ENCODE measurements at regions not wholly inside any gene's neighbourhood (a gene's known extent, or its start where the extent isn't known, plus 50 kb on each side); places are given as distances from the start of the nearest gene placed in this dataset.

DNA sequence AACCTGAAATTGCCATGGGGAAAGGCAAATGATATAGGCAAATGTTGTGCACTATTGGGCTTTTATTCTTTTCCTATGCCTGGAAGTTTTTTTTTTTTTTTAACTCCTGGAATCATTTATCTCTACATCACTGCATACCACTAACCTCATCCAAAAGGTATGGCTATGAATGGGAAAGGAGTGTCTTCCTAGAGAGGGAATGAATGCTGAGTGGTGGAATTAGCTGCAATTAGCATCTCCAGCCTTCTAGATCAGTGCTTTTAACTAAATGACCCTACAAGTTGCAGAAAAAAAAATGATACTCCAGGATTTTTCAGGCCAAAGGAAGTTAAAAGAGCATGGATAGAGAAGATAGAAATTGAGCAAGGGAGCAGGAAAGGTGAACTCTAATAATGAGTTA is 429.8 kb upstream of the PDZRN3 start:
- no peak for TF ChIP-seq POLR2A (IDR thresholded peaks at IDR 0.05)
- TF ChIP-seq POLR2AphosphoS5 (IDR thresholded peaks at IDR 0.05): no peak
- TF ChIP-seq, protein P1, sequence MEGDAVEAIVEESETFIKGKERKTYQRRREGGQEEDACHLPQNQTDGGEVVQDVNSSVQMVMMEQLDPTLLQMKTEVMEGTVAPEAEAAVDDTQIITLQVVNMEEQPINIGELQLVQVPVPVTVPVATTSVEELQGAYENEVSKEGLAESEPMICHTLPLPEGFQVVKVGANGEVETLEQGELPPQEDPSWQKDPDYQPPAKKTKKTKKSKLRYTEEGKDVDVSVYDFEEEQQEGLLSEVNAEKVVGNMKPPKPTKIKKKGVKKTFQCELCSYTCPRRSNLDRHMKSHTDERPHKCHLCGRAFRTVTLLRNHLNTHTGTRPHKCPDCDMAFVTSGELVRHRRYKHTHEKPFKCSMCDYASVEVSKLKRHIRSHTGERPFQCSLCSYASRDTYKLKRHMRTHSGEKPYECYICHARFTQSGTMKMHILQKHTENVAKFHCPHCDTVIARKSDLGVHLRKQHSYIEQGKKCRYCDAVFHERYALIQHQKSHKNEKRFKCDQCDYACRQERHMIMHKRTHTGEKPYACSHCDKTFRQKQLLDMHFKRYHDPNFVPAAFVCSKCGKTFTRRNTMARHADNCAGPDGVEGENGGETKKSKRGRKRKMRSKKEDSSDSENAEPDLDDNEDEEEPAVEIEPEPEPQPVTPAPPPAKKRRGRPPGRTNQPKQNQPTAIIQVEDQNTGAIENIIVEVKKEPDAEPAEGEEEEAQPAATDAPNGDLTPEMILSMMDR (IDR thresholded peaks at IDR 0.05): no peak
- TF ChIP-seq EP300 (IDR thresholded peaks at IDR 0.05): no peak
- Histone ChIP-seq H3K27me3 (no peaks in the 10 kb centered on the region), H3K27ac (no peak overlapping the region), H3K4me3 (no peak overlapping the region), H3K9me3 (no peaks in the 10 kb centered on the region), H3K36me3 (no peaks in the 10 kb centered on the region), H3K4me1 (no peaks in the 10 kb centered on the region)
- no peak for ATAC-seq (ENCODE audit: low FRiP score in 2 of 2)
- DNase-seq: no peak

GRCh38 chr3:74053970-74054516 is 429.3 kb upstream of the PDZRN3 start:
- H3K36me3 ChIP-seq: no peaks in the 10 kb centered on the region
- no peak overlapping the region for H3K27ac ChIP-seq
- no peak overlapping the region for H3K4me3 ChIP-seq
- no peaks in the 10 kb centered on the region for H3K4me1 ChIP-seq
- ATAC-seq (ENCODE audit: low FRiP score in 2 of 2): no peak
- no peak for TF ChIP-seq POLR2AphosphoS5 (IDR thresholded peaks at IDR 0.05)
- no peak for TF ChIP-seq POLR2A (IDR thresholded peaks at IDR 0.05)
- TF ChIP-seq, protein P1 (IDR thresholded peaks at IDR 0.05): no peak
- TF ChIP-seq EP300 (IDR thresholded peaks at IDR 0.05): no peak
- no peaks in the 10 kb centered on the region for H3K27me3 ChIP-seq
- DNase-seq: no peak
- H3K9me3 ChIP-seq: no peaks in the 10 kb centered on the region

GRCh38 chr3:74049444-74049843 is 424.7 kb upstream of the PDZRN3 start:
- WGBS, 2 donors: 87 to 91% methylated on average over 5 of the region's 5 CpGs
- no peaks in the 10 kb centered on the region for H3K9me3 ChIP-seq
- H3K27ac ChIP-seq: no peak overlapping the region
- no peaks in the 10 kb centered on the region for H3K27me3 ChIP-seq
- TF ChIP-seq, protein P1 (IDR thresholded peaks at IDR 0.05): no peak
- TF ChIP-seq EP300 (IDR thresholded peaks at IDR 0.05) (no peak), POLR2A (IDR thresholded peaks at IDR 0.05) (no peak), POLR2AphosphoS5 (IDR thresholded peaks at IDR 0.05) (no peak)
- DNase-seq (no peak), ATAC-seq (ENCODE audit: low FRiP score in 2 of 2) (no peak)
- no peak overlapping the region for H3K4me3 ChIP-seq
- H3K4me1 ChIP-seq: no peaks in the 10 kb centered on the region
- no peaks in the 10 kb centered on the region for H3K36me3 ChIP-seq

- ATAC-seq (ENCODE audit: low FRiP score in 2 of 2): no peak
- H3K9me3 ChIP-seq: no peaks in the 10 kb centered on the region
- no peak for DNase-seq
- TF ChIP-seq POLR2AphosphoS5 (IDR thresholded peaks at IDR 0.05): no peak
- TF ChIP-seq EP300 (IDR thresholded peaks at IDR 0.05): no peak
- TF ChIP-seq, protein P1 (IDR thresholded peaks at IDR 0.05): no peak
- no peak for TF ChIP-seq POLR2A (IDR thresholded peaks at IDR 0.05)
- H3K27ac ChIP-seq: no peak overlapping the region
- H3K4me3 ChIP-seq: no peak overlapping the region
- H3K36me3 ChIP-seq: no peaks in the 10 kb centered on the region
- H3K27me3 ChIP-seq: no peaks in the 10 kb centered on the region
- no peaks in the 10 kb centered on the region for H3K4me1 ChIP-seq
Measured at GRCh38 chr3:74048699-74049098, 424.0 kb upstream of the PDZRN3 start.

DNA sequence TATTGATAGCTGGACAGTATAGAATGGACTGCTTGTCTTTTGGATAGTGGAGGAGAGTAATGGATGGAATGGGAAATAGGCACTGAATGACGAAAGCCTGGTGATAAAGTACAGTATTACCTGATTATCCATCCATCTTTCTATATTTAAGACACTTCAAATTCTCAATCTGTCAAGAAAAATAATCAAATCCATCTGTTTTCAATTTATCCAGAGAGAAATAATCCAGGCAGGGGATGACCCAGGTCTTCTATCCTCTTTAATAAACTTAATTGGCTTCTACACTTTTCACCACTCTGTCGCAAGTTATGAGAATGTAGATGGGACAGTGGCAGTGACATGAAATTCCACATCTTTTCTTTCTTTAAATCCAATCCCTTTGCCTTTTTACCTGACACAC is 420.3 kb upstream of the PDZRN3 start:
- H3K9me3 ChIP-seq: no peaks in the 10 kb centered on the region
- no peak overlapping the region for H3K27ac ChIP-seq
- no peak overlapping the region for H3K4me3 ChIP-seq
- no peaks in the 10 kb centered on the region for H3K27me3 ChIP-seq
- TF ChIP-seq POLR2AphosphoS5 (IDR thresholded peaks at IDR 0.05) (no peak), EP300 (IDR thresholded peaks at IDR 0.05) (no peak), POLR2A (IDR thresholded peaks at IDR 0.05) (no peak)
- TF ChIP-seq, protein P1 (IDR thresholded peaks at IDR 0.05): no peak
- 90 to 92% methylated on average over 2 of the region's 2 CpGs for WGBS, 2 donors
- H3K4me1 ChIP-seq: no peaks in the 10 kb centered on the region
- DNase-seq: no peak
- H3K36me3 ChIP-seq: no peaks in the 10 kb centered on the region
- ATAC-seq (ENCODE audit: low FRiP score in 2 of 2): no peak

Measured in upper lobe of left lung (tissue), 6 donors.